ENCODE measurements at regions not wholly inside any gene's neighbourhood (a gene's known extent, or its start where the extent isn't known, plus 50 kb on each side); places are given as distances from the start of the nearest gene placed in this dataset.

GRCh38 chr18:5036523-5036922 is 160.5 kb downstream of the AKAIN1 start:
- no peak for DNase-seq (ENCODE audit: low read depth, low spot score)
- H3K4me3 ChIP-seq (ENCODE audit: low read depth, low read length), result no peak overlapping the region
- ChIA-PET CTCF (no interaction called here), POLR2A (no interaction called here)
- no peak for TF ChIP-seq CTCF (IDR thresholded peaks at IDR 0.05; ENCODE audit: insufficient read depth, low read length, missing control alignments)

GRCh38 chr18:5031216-5031615 is 165.8 kb downstream of the AKAIN1 start:
- ChIA-PET POLR2A (no interaction called here), CTCF (no interaction called here)
- TF ChIP-seq CTCF (IDR thresholded peaks at IDR 0.05; ENCODE audit: insufficient read depth, low read length, missing control alignments), result no peak
- no peak overlapping the region for H3K4me3 ChIP-seq (ENCODE audit: low read depth, low read length)
- DNase-seq (ENCODE audit: low read depth, low spot score), result no peak

- POLR2A ChIA-PET, result no interaction called here
- CTCF ChIA-PET, result no interaction called here
- DNase-seq (ENCODE audit: low read depth, low spot score), result no peak
- H3K4me3 ChIP-seq (ENCODE audit: low read depth, low read length), result no peak overlapping the region
- TF ChIP-seq CTCF (IDR thresholded peaks at IDR 0.05; ENCODE audit: insufficient read depth, low read length, missing control alignments), result no peak
Measured at GRCh38 chr18:5030636-5031035, 166.4 kb downstream of the AKAIN1 start.

GRCh38 chr18:5029592-5029991 is 167.5 kb downstream of the AKAIN1 start:
- no peak overlapping the region for H3K4me3 ChIP-seq (ENCODE audit: low read depth, low read length)
- TF ChIP-seq CTCF (IDR thresholded peaks at IDR 0.05; ENCODE audit: insufficient read depth, low read length, missing control alignments), result no peak
- DNase-seq (ENCODE audit: low read depth, low spot score), result no peak
- CTCF ChIA-PET, result no interaction called here
- POLR2A ChIA-PET, result no interaction called here

GRCh38 chr18:5024741-5025140 is 172.3 kb downstream of the AKAIN1 start:
- CTCF ChIA-PET, result no interaction called here
- no peak for DNase-seq (ENCODE audit: low read depth, low spot score)
- no peak overlapping the region for H3K4me3 ChIP-seq (ENCODE audit: low read depth, low read length)
- POLR2A ChIA-PET, result no interaction called here
- TF ChIP-seq CTCF (IDR thresholded peaks at IDR 0.05; ENCODE audit: insufficient read depth, low read length, missing control alignments), result no peak

- ChIA-PET POLR2A (no interaction called here), CTCF (no interaction called here)
- TF ChIP-seq CTCF (IDR thresholded peaks at IDR 0.05; ENCODE audit: insufficient read depth, low read length, missing control alignments), result no peak
Measured at GRCh38 chr18:5021558-5021957, 175.5 kb downstream of the AKAIN1 start.

More at GRCh38 chr18:5021558-5021957, 175.5 kb downstream of the AKAIN1 start:
- DNase-seq (ENCODE audit: low read depth, low spot score), result no peak
- no peak overlapping the region for H3K4me3 ChIP-seq (ENCODE audit: low read depth, low read length)
